ENCODE measurements at regions not wholly inside any gene's neighbourhood (a gene's known extent, or its start where the extent isn't known, plus 50 kb on each side); places are given as distances from the start of the nearest gene placed in this dataset.
"Not testable (repeated sequence)": the region's sequence is repeated elsewhere in the genome, so short reads cannot be mapped to it uniquely, and the experiment has no call there.

DNA sequence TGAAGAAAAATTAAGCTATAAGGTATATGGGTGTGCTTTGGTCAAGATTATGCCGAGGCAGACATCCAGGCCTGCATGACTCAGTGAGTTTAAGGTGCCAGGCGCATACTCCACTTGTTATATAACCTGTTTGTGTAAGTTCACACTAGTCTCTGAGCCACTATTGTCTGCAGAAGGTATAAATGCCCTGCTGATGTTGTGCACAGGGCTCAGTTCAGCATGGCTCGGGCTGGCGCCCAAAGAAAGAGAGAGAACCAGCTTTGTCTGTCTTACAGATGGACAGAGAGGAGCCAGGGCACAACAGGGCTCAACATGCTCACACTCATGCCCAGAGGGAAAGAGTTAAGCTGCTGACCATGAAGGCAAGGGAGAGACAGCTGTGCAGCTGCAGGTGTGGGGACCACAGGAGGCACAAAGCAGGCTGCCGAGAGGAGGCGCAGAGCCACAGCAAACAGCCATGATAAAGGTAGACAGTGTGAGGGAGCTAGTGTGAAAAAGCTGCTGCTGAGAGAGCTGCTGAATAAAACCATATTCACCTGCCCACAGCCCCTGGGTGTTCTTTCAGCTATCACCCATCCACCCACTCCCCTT is 1587.6 kb upstream of the C9orf72 start:
- H3K4me1 Mint-ChIP-seq, result no peaks in the 10 kb centered on the region

GRCh38 chr9:29174136-29174535 is 1600.9 kb upstream of the C9orf72 start:
- Histone ChIP-seq H3K27me3 (replicated peaks in 1 of 2; ENCODE audit: control insufficient read depth in 2 of 2, extremely low read depth in 1 of 2, insufficient read depth in 2 of 2, low read length in 1 of 2) (no peaks in the 10 kb centered on the region), H3K9me3 (no peaks in the 10 kb centered on the region), H3K27ac (ENCODE audit: low read length) (no peak overlapping the region), H3K4me1 (ENCODE audit: control insufficient read depth in 1 of 2, extremely low read depth in 1 of 2, insufficient read depth in 2 of 2, low read length in 2 of 2) (no peaks in the 10 kb centered on the region), H3K4me3 (ENCODE audit: control insufficient read depth in 1 of 2, extremely low read depth in 1 of 2, low read length in 1 of 2) (no peak overlapping the region), H3K36me3 (ENCODE audit: control insufficient read depth in 2 of 2, extremely low read depth in 1 of 2, insufficient read depth in 1 of 2, low read length in 1 of 2) (no peaks in the 10 kb centered on the region)
- ATAC-seq (replicated peaks in 1 of 4), result no peak
- Mint-ChIP-seq H3K4me1 (no peaks in the 10 kb centered on the region), H3K9me3 (peaks cover 0 to 8% (median 4%) of the 10 kb centered on the region in 3 donors), H3K4me3 (no peak overlapping the region), H3K27ac (no peak overlapping the region), H3K27me3 (no peaks in the 10 kb centered on the region), H3K36me3 (no peaks in the 10 kb centered on the region)
- no peak for DNase-seq
- ChIA-PET POLR2A (no interaction called here), CTCF (no interaction called here)
- WGBS (ENCODE audit: insufficient coverage), result no CpG with 5 or more reads among the region's 3 CpGs

More for the DNA sequence above, 1587.6 kb upstream of the C9orf72 start:
- H3K27ac Mint-ChIP-seq, result no peak overlapping the region
- peaks cover 4 to 10% (median 9%) of the 10 kb centered on the region in 3 donors for H3K9me3 Mint-ChIP-seq
- ChIA-PET CTCF (no interaction called here), POLR2A (interaction anchor here in 1 of 2 donors (0.5 kb wide), 1 partner anchor 1223 kb away, joined by 3 read pairs; no protein-coding TSS in a partner anchor)
- H3K4me1 ChIP-seq (ENCODE audit: control insufficient read depth in 1 of 2, extremely low read depth in 1 of 2, insufficient read depth in 2 of 2, low read length in 2 of 2), result no peaks in the 10 kb centered on the region
- no peaks in the 10 kb centered on the region for H3K9me3 ChIP-seq
- DNase-seq (no peak), ATAC-seq (replicated peaks in 1 of 4) (no peak)
- H3K27ac ChIP-seq (ENCODE audit: low read length), result no peak overlapping the region
- no peaks in the 10 kb centered on the region for H3K27me3 ChIP-seq (replicated peaks in 1 of 2; ENCODE audit: control insufficient read depth in 2 of 2, extremely low read depth in 1 of 2, insufficient read depth in 2 of 2, low read length in 1 of 2)
- no peak overlapping the region for H3K4me3 ChIP-seq (ENCODE audit: control insufficient read depth in 1 of 2, extremely low read depth in 1 of 2, low read length in 1 of 2)
- H3K4me3 Mint-ChIP-seq, result no peak overlapping the region
- 81% methylated on average over 4 of the region's 6 CpGs for WGBS (ENCODE audit: insufficient coverage)
- H3K36me3 ChIP-seq (ENCODE audit: control insufficient read depth in 2 of 2, extremely low read depth in 1 of 2, insufficient read depth in 1 of 2, low read length in 1 of 2), result no peaks in the 10 kb centered on the region
- H3K27me3 Mint-ChIP-seq, result no peaks in the 10 kb centered on the region
- no peaks in the 10 kb centered on the region for H3K36me3 Mint-ChIP-seq

DNA sequence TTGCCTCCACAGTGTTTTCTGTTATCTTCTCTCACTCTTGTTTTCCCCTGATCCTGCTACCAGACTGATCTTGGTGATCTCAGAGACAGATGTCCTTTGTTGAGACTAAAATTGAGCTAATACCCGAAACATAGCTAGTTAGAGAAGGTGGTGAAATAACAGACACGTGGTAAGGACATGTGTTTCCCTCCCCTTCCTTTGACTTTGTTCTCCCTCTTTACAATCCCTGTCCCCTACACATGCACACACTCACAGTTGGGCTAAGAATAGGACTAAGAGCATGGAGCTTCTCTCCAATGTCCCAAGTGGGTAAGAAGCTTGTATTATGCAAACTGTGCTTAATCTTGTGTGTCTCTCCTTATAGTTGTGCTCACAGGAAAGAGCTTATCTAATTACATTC is 1603.0 kb upstream of the C9orf72 start:
- ChIA-PET POLR2A (no interaction called here), CTCF (no interaction called here)
- ATAC-seq (replicated peaks in 1 of 4) (no peak), DNase-seq (no peak)
- Mint-ChIP-seq H3K27ac (no peak overlapping the region), H3K4me3 (no peak overlapping the region), H3K4me1 (no peaks in the 10 kb centered on the region), H3K36me3 (no peaks in the 10 kb centered on the region), H3K27me3 (no peaks in the 10 kb centered on the region), H3K9me3 (peaks cover 0 to 13% (median 4%) of the 10 kb centered on the region in 3 donors)
- Histone ChIP-seq H3K36me3 (ENCODE audit: control insufficient read depth in 2 of 2, extremely low read depth in 1 of 2, insufficient read depth in 1 of 2, low read length in 1 of 2) (no peaks in the 10 kb centered on the region), H3K27me3 (replicated peaks in 1 of 2; ENCODE audit: control insufficient read depth in 2 of 2, extremely low read depth in 1 of 2, insufficient read depth in 2 of 2, low read length in 1 of 2) (no peaks in the 10 kb centered on the region), H3K4me3 (ENCODE audit: control insufficient read depth in 1 of 2, extremely low read depth in 1 of 2, low read length in 1 of 2) (no peak overlapping the region), H3K27ac (ENCODE audit: low read length) (no peak overlapping the region), H3K4me1 (ENCODE audit: control insufficient read depth in 1 of 2, extremely low read depth in 1 of 2, insufficient read depth in 2 of 2, low read length in 2 of 2) (no peaks in the 10 kb centered on the region), H3K9me3 (no peaks in the 10 kb centered on the region)
- WGBS (ENCODE audit: insufficient coverage), result no CpG with 5 or more reads among the region's 2 CpGs

DNA sequence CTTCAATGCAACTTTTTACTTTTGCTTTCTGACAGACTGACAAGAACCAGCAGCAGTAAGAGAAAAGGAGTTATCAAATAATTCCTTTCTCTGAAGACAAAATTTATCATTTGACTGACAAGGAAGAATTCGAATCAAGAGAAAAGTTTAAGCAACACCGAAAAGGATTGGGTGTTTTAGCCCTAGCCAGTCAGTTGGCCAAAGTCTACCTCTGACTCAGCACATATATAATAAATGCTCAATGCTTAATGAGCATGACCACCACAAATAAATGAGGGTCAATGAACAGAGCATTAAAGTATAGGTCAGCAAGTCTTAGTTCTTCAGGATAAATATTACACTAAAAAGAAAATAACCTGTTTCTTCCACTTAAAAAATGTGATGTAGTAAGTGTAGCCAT is 1603.5 kb upstream of the C9orf72 start:
- ATAC-seq (replicated peaks in 1 of 4) (no peak), DNase-seq (no peak)
- Mint-ChIP-seq H3K9me3 (peaks cover 0 to 13% (median 4%) of the 10 kb centered on the region in 3 donors), H3K27ac (no peak overlapping the region), H3K4me1 (no peaks in the 10 kb centered on the region), H3K4me3 (no peak overlapping the region), H3K36me3 (no peaks in the 10 kb centered on the region), H3K27me3 (no peaks in the 10 kb centered on the region)
- CTCF ChIA-PET, result no interaction called here
- H3K36me3 ChIP-seq (ENCODE audit: control insufficient read depth in 2 of 2, extremely low read depth in 1 of 2, insufficient read depth in 1 of 2, low read length in 1 of 2), result no peaks in the 10 kb centered on the region
- H3K4me1 ChIP-seq (ENCODE audit: control insufficient read depth in 1 of 2, extremely low read depth in 1 of 2, insufficient read depth in 2 of 2, low read length in 2 of 2), result no peaks in the 10 kb centered on the region
- POLR2A ChIA-PET, result no interaction called here
- no peaks in the 10 kb centered on the region for H3K9me3 ChIP-seq
- H3K27ac ChIP-seq (ENCODE audit: low read length), result no peak overlapping the region
- no peak overlapping the region for H3K4me3 ChIP-seq (ENCODE audit: control insufficient read depth in 1 of 2, extremely low read depth in 1 of 2, low read length in 1 of 2)
- H3K27me3 ChIP-seq (replicated peaks in 1 of 2; ENCODE audit: control insufficient read depth in 2 of 2, extremely low read depth in 1 of 2, insufficient read depth in 2 of 2, low read length in 1 of 2), result no peaks in the 10 kb centered on the region
- WGBS (ENCODE audit: insufficient coverage), result no CpG with 5 or more reads among the region's 2 CpGs

DNA sequence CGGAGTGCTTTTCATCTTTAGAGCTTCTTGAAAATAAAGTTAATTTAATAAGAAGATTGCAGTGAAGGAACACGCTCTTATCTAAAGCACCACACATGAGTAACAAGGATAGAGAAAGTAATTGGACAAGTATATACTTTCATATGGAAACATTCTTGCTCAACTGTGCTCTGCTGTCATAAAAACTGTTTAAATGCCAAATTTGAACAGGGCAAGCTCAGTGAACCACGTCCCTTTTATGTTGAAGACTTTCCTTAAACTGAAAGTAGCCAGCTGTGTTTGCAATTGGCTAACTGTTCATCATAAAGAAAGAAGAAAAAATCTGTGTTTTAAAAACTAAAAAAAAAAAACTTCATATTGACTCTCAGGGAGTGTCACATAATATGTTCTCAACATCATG is 1610.7 kb upstream of the C9orf72 start:
- Histone ChIP-seq H3K36me3 (ENCODE audit: control insufficient read depth in 2 of 2, extremely low read depth in 1 of 2, insufficient read depth in 1 of 2, low read length in 1 of 2) (no peaks in the 10 kb centered on the region), H3K4me1 (ENCODE audit: control insufficient read depth in 1 of 2, extremely low read depth in 1 of 2, insufficient read depth in 2 of 2, low read length in 2 of 2) (no peaks in the 10 kb centered on the region), H3K9me3 (no peaks in the 10 kb centered on the region), H3K4me3 (ENCODE audit: control insufficient read depth in 1 of 2, extremely low read depth in 1 of 2, low read length in 1 of 2) (no peak overlapping the region), H3K27me3 (replicated peaks in 1 of 2; ENCODE audit: control insufficient read depth in 2 of 2, extremely low read depth in 1 of 2, insufficient read depth in 2 of 2, low read length in 1 of 2) (no peaks in the 10 kb centered on the region), H3K27ac (ENCODE audit: low read length) (no peak overlapping the region)
- ATAC-seq (replicated peaks in 1 of 4), result no peak
- no peak overlapping the region for H3K4me3 Mint-ChIP-seq
- H3K27ac Mint-ChIP-seq, result no peak overlapping the region
- H3K4me1 Mint-ChIP-seq, result no peaks in the 10 kb centered on the region
- CTCF ChIA-PET, result no interaction called here
- peaks cover 0 to 5% (median 2%) of the 10 kb centered on the region in 3 donors for H3K9me3 Mint-ChIP-seq
- POLR2A ChIA-PET, result interaction anchor here in 1 of 2 donors (0.6 kb wide), 1 partner anchor 76 kb away, joined by 3 read pairs; no protein-coding TSS in a partner anchor
- H3K27me3 Mint-ChIP-seq, result no peaks in the 10 kb centered on the region
- WGBS (ENCODE audit: insufficient coverage), result no CpG with 5 or more reads among the region's 3 CpGs
- DNase-seq, result no peak
- no peaks in the 10 kb centered on the region for H3K36me3 Mint-ChIP-seq

DNA sequence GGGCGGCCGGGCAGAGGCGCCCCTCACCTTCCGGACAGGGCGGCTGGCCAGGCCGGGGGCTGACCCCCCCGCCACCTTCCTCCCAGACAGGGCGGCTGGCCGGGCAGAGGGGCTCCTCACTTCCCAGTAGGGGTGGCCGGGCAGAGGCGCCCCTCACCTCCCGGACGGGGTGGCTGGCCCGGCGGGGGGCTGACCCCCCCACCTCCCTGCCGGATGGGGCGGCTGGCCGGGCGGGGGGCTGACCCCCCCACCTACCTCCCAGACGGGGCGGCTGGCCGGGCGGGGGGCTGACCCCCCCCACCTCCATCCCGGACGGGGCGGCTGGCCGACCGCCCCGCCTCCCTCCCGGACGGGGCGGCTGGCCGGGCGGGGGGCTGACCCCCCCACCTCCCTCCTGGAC is 1615.5 kb upstream of the C9orf72 start:
- ATAC-seq (replicated peaks in 1 of 4); POLR2A ChIA-PET: not testable (repeated sequence)

DNA sequence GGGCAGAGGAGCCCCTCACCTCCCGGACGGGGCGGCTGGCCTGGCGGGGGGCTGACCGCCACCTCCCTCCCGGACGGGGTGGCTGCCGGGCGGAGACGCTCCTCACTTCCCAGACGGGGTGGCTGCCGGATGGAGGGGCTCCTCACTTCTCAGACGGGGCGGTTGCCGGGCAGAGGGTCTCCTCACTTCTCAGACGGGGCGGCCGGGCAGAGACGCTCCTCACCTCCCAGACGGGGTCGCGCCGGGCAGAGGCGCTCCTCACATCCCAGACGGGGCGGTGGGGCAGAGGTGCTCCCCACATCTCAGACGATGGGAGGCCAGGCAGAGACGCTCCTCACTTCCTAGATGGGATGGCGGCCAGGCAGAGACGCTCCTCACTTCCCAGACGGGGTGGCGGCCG is 1615.9 kb upstream of the C9orf72 start:
- H3K4me1 Mint-ChIP-seq; H3K27ac ChIP-seq (ENCODE audit: low read length); H3K27ac Mint-ChIP-seq; H3K27me3 Mint-ChIP-seq; H3K4me1 ChIP-seq (ENCODE audit: control insufficient read depth in 1 of 2, extremely low read depth in 1 of 2, insufficient read depth in 2 of 2, low read length in 2 of 2); ATAC-seq (replicated peaks in 1 of 4); H3K9me3 ChIP-seq; H3K36me3 ChIP-seq (ENCODE audit: control insufficient read depth in 2 of 2, extremely low read depth in 1 of 2, insufficient read depth in 1 of 2, low read length in 1 of 2); H3K27me3 ChIP-seq (replicated peaks in 1 of 2; ENCODE audit: control insufficient read depth in 2 of 2, extremely low read depth in 1 of 2, insufficient read depth in 2 of 2, low read length in 1 of 2); H3K4me3 Mint-ChIP-seq; CTCF ChIA-PET; H3K36me3 Mint-ChIP-seq; H3K4me3 ChIP-seq (ENCODE audit: control insufficient read depth in 1 of 2, extremely low read depth in 1 of 2, low read length in 1 of 2); DNase-seq; H3K9me3 Mint-ChIP-seq: not testable (repeated sequence)
- WGBS (ENCODE audit: insufficient coverage), result 97% methylated on average over 9 of the region's 33 CpGs
- POLR2A ChIA-PET, result interaction anchor here in 1 of 2 donors (0.7 kb wide), 1 partner anchor 64 kb away, joined by 4 read pairs; no protein-coding TSS in a partner anchor

More for the DNA sequence above, 1615.5 kb upstream of the C9orf72 start:
- H3K27ac Mint-ChIP-seq; H3K36me3 Mint-ChIP-seq; H3K4me3 ChIP-seq (ENCODE audit: control insufficient read depth in 1 of 2, extremely low read depth in 1 of 2, low read length in 1 of 2); H3K9me3 Mint-ChIP-seq; H3K36me3 ChIP-seq (ENCODE audit: control insufficient read depth in 2 of 2, extremely low read depth in 1 of 2, insufficient read depth in 1 of 2, low read length in 1 of 2); CTCF ChIA-PET; H3K9me3 ChIP-seq; H3K27me3 Mint-ChIP-seq; H3K27me3 ChIP-seq (replicated peaks in 1 of 2; ENCODE audit: control insufficient read depth in 2 of 2, extremely low read depth in 1 of 2, insufficient read depth in 2 of 2, low read length in 1 of 2); H3K27ac ChIP-seq (ENCODE audit: low read length); H3K4me1 Mint-ChIP-seq; H3K4me3 Mint-ChIP-seq; H3K4me1 ChIP-seq (ENCODE audit: control insufficient read depth in 1 of 2, extremely low read depth in 1 of 2, insufficient read depth in 2 of 2, low read length in 2 of 2); DNase-seq: not testable (repeated sequence)
- WGBS (ENCODE audit: insufficient coverage), result no CpG with 5 or more reads among the region's 34 CpGs

All from T-cell (primary cell).